PFSK-1 (cell line): ENCODE measurements at regions not wholly inside any gene's neighbourhood (a gene's known extent, or its start where the extent isn't known, plus 50 kb on each side); places are given as distances from the start of the nearest gene placed in this dataset.

Experiments
- FOXP2 ChIP-seq: optimal IDR thresholded peaks from 2 replicates; pipeline ENCODE3; 2011; ENCODE audit warnings: borderline replicate concordance, control low read depth, inconsistent platforms; ENCODE audit not compliant: insufficient read depth; ENCODE audit errors: extremely low read length, extremely low read depth
- POLR2AphosphoS5 ChIP-seq: IDR thresholded peaks from 2 replicates; pipeline ENCODE4 v1.6.1; 2012; ENCODE audit warnings: low read depth, mild to moderate bottlenecking, control low read depth, low read length, moderate library complexity
- REST ChIP-seq, 2 experiments: IDR thresholded peaks; 2 replicates each; pipeline versions ENCODE4 v1.6.1 to v1.8.0; 2011 to 2012; ENCODE audit warnings: low read depth in 2 of 2, low read length in 2 of 2, control low read depth in 1 of 2, inconsistent platforms in 1 of 2, mild to moderate bottlenecking in 1 of 2, moderate library complexity in 1 of 2; ENCODE audit not compliant: insufficient read depth in 1 of 2
- SIN3A ChIP-seq: IDR thresholded peaks from 2 replicates; pipeline ENCODE4 v1.6.1; 2012; ENCODE audit warnings: mild to moderate bottlenecking, low read length, moderate library complexity, borderline replicate concordance; ENCODE audit not compliant: insufficient read depth
- TAF1 ChIP-seq: IDR thresholded peaks from 2 replicates; pipeline ENCODE4 v1.6.1; 2012; ENCODE audit warnings: low read length, control low read depth, borderline replicate concordance; ENCODE audit not compliant: insufficient read depth

GRCh38 chr6:154925130-154925529 is 70.0 kb upstream of the TIAM2 start:
- TF ChIP-seq POLR2AphosphoS5 (no peak), TAF1 (no peak), SIN3A (no peak), FOXP2 (no peak), REST (IDR thresholded peaks at IDR 0.05; ENCODE audit: insufficient read depth in 1 of 2, low read depth in 2 of 2, low read length in 2 of 2) (no peak)

GRCh38 chr6:154926366-154926765 is 68.7 kb upstream of the TIAM2 start:
- TF ChIP-seq FOXP2 (no peak), TAF1 (no peak)

GRCh38 chr6:154928325-154928922 is 66.7 kb upstream of the TIAM2 start:
- no peak for TF ChIP-seq POLR2AphosphoS5
- no peak for TF ChIP-seq REST (IDR thresholded peaks at IDR 0.05; ENCODE audit: insufficient read depth in 1 of 2, low read depth in 2 of 2, low read length in 2 of 2)
- TF ChIP-seq TAF1, result no peak
- no peak for TF ChIP-seq FOXP2
- no peak for TF ChIP-seq SIN3A

- TF ChIP-seq SIN3A (no peak), REST (IDR thresholded peaks at IDR 0.05; ENCODE audit: insufficient read depth in 1 of 2, low read depth in 2 of 2, low read length in 2 of 2) (no peak)
Observed at GRCh38 chr6:154930451-154930851, 64.7 kb upstream of the TIAM2 start.

- TF ChIP-seq TAF1 (no peak), SIN3A (no peak), FOXP2 (no peak), REST (IDR thresholded peaks at IDR 0.05; ENCODE audit: insufficient read depth in 1 of 2, low read depth in 2 of 2, low read length in 2 of 2) (no peak), POLR2AphosphoS5 (no peak)
Observed at GRCh38 chr6:154931711-154932424, 63.2 kb upstream of the TIAM2 start.
